ENCODE measurements at regions not wholly inside any gene's neighbourhood (a gene's known extent, or its start where the extent isn't known, plus 50 kb on each side); places are given as distances from the start of the nearest gene placed in this dataset.

- TF ChIP-seq POLR2A (IDR thresholded peaks at IDR 0.05; ENCODE audit: low read length) (no peak), GATA1 (IDR thresholded peaks at IDR 0.05; ENCODE audit: low read depth, low read length) (no peak)
Observed at GRCh38 chr4:179278647-179279046, 1836.4 kb upstream of the AGA start.

Measured in erythroblast (primary cell).